Retinal pigment epithelial cell (primary cell): ENCODE measurements at regions not wholly inside any gene's neighbourhood (a gene's known extent, or its start where the extent isn't known, plus 50 kb on each side); places are given as distances from the start of the nearest gene placed in this dataset.
"Not testable (repeated sequence)": the region's sequence is repeated elsewhere in the genome, so short reads cannot be mapped to it uniquely, and the experiment has no call there.

Experiments
- DNase-seq: peaks from one replicate; pipeline ENCODE4 v3.0.0-alpha.2; 2010; ENCODE audit warnings: low read depth
- H3K4me3 ChIP-seq: 2 replicates; pipeline ENCODE4 v1.5.1; 2011; ENCODE audit warnings: mild to moderate bottlenecking, low read length, control low read depth, moderate library complexity
- CTCF ChIP-seq: conservative IDR thresholded peaks from 2 replicates; pipeline ENCODE4 v1.5.1; 2011; ENCODE audit warnings: low read depth, low read length, control low read depth, inconsistent platforms

GRCh38 chr17:16866436-16866835 lies 105.5 kb downstream of the TNFRSF13B start:
- no peak for DNase-seq
- no peak overlapping the region for H3K4me3 ChIP-seq
- TF ChIP-seq CTCF: no peak

GRCh38 chr17:16865704-16866103 lies 106.2 kb downstream of the TNFRSF13B start:
- H3K4me3 ChIP-seq, DNase-seq: not testable (repeated sequence)

- H3K4me3 ChIP-seq, DNase-seq: not testable (repeated sequence)
Observed at GRCh38 chr17:16865077-16865613, 106.8 kb downstream of the TNFRSF13B start.

- not testable (repeated sequence) for H3K4me3 ChIP-seq, DNase-seq
Observed at GRCh38 chr17:16864462-16865076, 107.3 kb downstream of the TNFRSF13B start.

GRCh38 chr17:16861152-16861551 lies 110.8 kb downstream of the TNFRSF13B start:
- not testable (repeated sequence) for H3K4me3 ChIP-seq, DNase-seq
- peak; percentile 4 for TF ChIP-seq CTCF

- not testable (repeated sequence) for DNase-seq, H3K4me3 ChIP-seq
Observed at GRCh38 chr17:16860467-16860866, 111.5 kb downstream of the TNFRSF13B start.

GRCh38 chr17:16859515-16859914 lies 112.4 kb downstream of the TNFRSF13B start:
- H3K4me3 ChIP-seq, DNase-seq: not testable (repeated sequence)

- not testable (repeated sequence) for H3K4me3 ChIP-seq, DNase-seq
Observed at GRCh38 chr17:16857746-16858145, 114.2 kb downstream of the TNFRSF13B start.

- H3K4me3 ChIP-seq, DNase-seq: not testable (repeated sequence)
Observed at GRCh38 chr17:16856846-16857245, 115.1 kb downstream of the TNFRSF13B start.

GRCh38 chr17:16856171-16856570 lies 115.7 kb downstream of the TNFRSF13B start:
- not testable (repeated sequence) for H3K4me3 ChIP-seq, DNase-seq

- H3K4me3 ChIP-seq, DNase-seq: not testable (repeated sequence)
Observed at GRCh38 chr17:16854636-16855035, 117.3 kb downstream of the TNFRSF13B start.

- no peak for DNase-seq
Observed at GRCh38 chr17:16853661-16854320, 118.1 kb downstream of the TNFRSF13B start.

GRCh38 chr17:16849861-16850260 lies 122.1 kb downstream of the TNFRSF13B start:
- H3K4me3 ChIP-seq, DNase-seq: not testable (repeated sequence)

More at GRCh38 chr17:16853661-16854320, 118.1 kb downstream of the TNFRSF13B start:
- TF ChIP-seq CTCF: no peak
- no peak overlapping the region for H3K4me3 ChIP-seq

GRCh38 chr17:16848997-16849396 lies 122.9 kb downstream of the TNFRSF13B start:
- not testable (repeated sequence) for H3K4me3 ChIP-seq

GRCh38 chr17:16845098-16845497 lies 126.8 kb downstream of the TNFRSF13B start:
- H3K4me3 ChIP-seq, DNase-seq: not testable (repeated sequence)

More at GRCh38 chr17:16848997-16849396, 122.9 kb downstream of the TNFRSF13B start:
- not testable (repeated sequence) for DNase-seq

GRCh38 chr17:16844669-16845068 lies 127.2 kb downstream of the TNFRSF13B start:
- DNase-seq, H3K4me3 ChIP-seq: not testable (repeated sequence)
